22Rv1 (cell line): ENCODE measurements at regions not wholly inside any gene's neighbourhood (a gene's known extent, or its start where the extent isn't known, plus 50 kb on each side); places are given as distances from the start of the nearest gene placed in this dataset.
"Not testable (repeated sequence)": the region's sequence is repeated elsewhere in the genome, so short reads cannot be mapped to it uniquely, and the experiment has no call there.

Source experiments
- H3K27ac ChIP-seq: fragments of 450-650 bp; 2 replicates; pipeline ENCODE4 v1.5.1; 2017
- CTCF ChIP-seq: fragments of 450-650 bp; IDR thresholded peaks from 2 replicates; pipeline ENCODE4 v1.5.1; 2017; ENCODE audit warnings: mild to moderate bottlenecking
- ZFX ChIP-seq: fragments of 450-650 bp; IDR thresholded peaks from 2 replicates; pipeline ENCODE4 v1.6.1; 2017; ENCODE audit warnings: antibody characterized with exemption, borderline replicate concordance

DNA sequence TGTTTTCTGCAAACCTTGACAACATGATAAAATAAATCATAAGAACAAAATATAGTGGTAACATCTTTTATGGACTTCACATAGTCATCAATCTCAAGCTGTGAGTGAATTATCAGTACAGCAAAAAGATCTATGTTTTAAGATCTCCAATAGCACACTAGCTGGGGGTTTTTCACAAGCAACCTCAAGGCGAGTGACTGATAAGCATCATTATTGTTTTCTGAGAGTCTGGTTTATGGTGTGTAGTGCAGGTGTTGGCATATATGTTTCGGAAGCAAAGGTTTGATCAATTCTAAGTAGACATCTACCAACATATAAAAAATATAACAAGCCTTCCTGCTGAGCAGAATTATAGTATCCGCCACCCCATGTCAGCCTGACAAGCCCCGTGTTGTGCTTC, 403.8 kb upstream of the MGMT start:
- TF ChIP-seq CTCF = no peak
- no peak for TF ChIP-seq ZFX

DNA sequence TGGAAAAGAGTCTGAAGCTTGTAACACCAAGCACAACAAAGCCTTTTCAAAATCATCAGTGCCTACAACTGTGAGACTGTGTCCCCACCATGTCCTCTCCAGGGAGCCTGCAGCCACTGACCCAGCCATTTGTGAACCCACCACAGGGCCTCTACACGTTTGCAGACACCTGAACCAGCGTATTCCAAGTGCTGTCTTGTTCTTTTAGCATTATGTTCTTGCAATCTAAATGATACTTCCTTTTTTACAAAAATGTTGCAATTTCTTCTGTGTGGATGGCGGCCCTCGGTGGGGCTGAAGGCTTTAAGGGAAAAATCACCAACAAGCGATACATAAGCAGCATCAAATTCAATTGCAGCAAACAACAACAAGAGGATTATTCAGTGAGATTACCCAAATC, 403.2 kb upstream of the MGMT start:
- TF ChIP-seq CTCF (no peak), ZFX (no peak)
- no peak overlapping the region for H3K27ac ChIP-seq

More for the DNA sequence above, 403.8 kb upstream of the MGMT start:
- H3K27ac ChIP-seq = no peak overlapping the region

GRCh38 chr10:129066529-129066928, 400.5 kb upstream of the MGMT start:
- H3K27ac ChIP-seq = not testable (repeated sequence)

GRCh38 chr10:129071411-129071810, 395.6 kb upstream of the MGMT start:
- H3K27ac ChIP-seq = not testable (repeated sequence)

GRCh38 chr10:129074939-129075338, 392.1 kb upstream of the MGMT start:
- no peak for TF ChIP-seq CTCF
- no peak for TF ChIP-seq ZFX
- no peak overlapping the region for H3K27ac ChIP-seq

DNA sequence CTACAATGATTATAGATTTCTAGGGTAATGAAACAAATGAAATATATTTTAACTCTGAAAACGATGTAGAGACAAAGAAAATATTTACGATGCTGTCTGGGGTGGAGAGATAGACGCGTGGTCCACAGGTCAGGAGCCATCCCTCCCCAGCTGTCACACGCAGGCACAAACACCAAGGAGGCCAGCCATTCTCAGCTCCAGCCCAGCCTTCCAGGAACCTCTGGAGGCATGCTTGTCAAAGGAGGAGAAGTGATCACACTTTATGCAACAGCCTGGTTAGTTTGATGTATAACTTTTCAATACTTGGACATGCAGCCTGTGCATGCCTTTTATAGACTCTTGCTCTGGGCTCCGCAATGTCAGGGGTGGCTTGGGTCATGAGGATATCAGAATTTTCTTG, 391.5 kb upstream of the MGMT start:
- H3K27ac ChIP-seq = no peak overlapping the region
- no peak for TF ChIP-seq CTCF
- no peak for TF ChIP-seq ZFX

GRCh38 chr10:129075927-129076326, 391.1 kb upstream of the MGMT start:
- H3K27ac ChIP-seq = no peak overlapping the region
- TF ChIP-seq CTCF (no peak), ZFX (no peak)

GRCh38 chr10:129078346-129078745, 388.7 kb upstream of the MGMT start:
- no peak overlapping the region for H3K27ac ChIP-seq
- TF ChIP-seq CTCF (no peak), ZFX (no peak)
